ENCODE measurements at regions not wholly inside any gene's neighbourhood (a gene's known extent, or its start where the extent isn't known, plus 50 kb on each side); places are given as distances from the start of the nearest gene placed in this dataset.
A peak's percentile ranks its signal among the peaks of the same experiment; 100 is the strongest.

DNA sequence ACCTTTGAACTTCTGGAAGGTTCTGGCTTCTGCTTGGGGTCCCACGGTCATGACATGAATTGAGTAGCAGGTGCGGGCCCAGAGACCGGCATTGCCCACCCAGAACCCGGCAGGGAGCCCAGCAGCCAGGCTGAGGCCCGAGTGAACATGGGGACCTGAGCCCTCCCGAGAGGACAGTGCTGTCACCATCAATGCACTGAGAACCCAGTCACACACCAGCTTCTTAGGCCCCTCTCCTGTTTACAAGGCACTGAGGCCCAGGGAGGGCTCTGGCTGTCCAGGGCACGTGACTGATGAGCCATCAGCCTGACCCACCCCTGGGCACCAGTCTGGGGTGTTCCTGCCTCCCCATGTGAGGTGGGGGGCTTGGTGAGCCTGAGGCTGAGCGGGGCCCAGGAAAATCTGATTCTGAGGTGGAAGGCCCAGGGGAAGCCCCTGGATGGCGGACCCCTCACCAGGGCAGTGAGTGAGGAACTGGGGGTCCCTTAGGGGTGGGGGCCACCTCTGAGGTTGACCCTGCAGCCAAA is 60.3 kb upstream of the RNU6ATAC start:
- Histone ChIP-seq H3K27ac (no peak overlapping the region), H3K27me3 (peaks cover 26% of the 10 kb centered on the region), H3K36me3 (no peaks in the 10 kb centered on the region), H3K4me3 (no peak overlapping the region), H3K9ac (ENCODE audit: low read depth in 2 of 2, low read length in 2 of 2) (no peak overlapping the region), H3K4me1 (no peaks in the 10 kb centered on the region), H3K9me3 (no peaks in the 10 kb centered on the region)
- no peak for TF ChIP-seq CTCF (IDR thresholded peaks at IDR 0.05)
- no peak for DNase-seq
- intact Hi-C loops (cut with DNase I): no loop called here

GRCh38 chr9:134225186-134225585 is 60.8 kb upstream of the RNU6ATAC start:
- no peak for TF ChIP-seq CTCF (IDR thresholded peaks at IDR 0.05)
- peaks cover 26% of the 10 kb centered on the region for H3K27me3 ChIP-seq
- no peaks in the 10 kb centered on the region for H3K36me3 ChIP-seq
- no peaks in the 10 kb centered on the region for H3K9me3 ChIP-seq
- no peak overlapping the region for H3K4me3 ChIP-seq
- H3K9ac ChIP-seq (ENCODE audit: low read depth in 2 of 2, low read length in 2 of 2): no peak overlapping the region
- no peak overlapping the region for H3K27ac ChIP-seq
- intact Hi-C loops (cut with DNase I): no loop called here
- DNase-seq: no peak
- no peaks in the 10 kb centered on the region for H3K4me1 ChIP-seq

DNA sequence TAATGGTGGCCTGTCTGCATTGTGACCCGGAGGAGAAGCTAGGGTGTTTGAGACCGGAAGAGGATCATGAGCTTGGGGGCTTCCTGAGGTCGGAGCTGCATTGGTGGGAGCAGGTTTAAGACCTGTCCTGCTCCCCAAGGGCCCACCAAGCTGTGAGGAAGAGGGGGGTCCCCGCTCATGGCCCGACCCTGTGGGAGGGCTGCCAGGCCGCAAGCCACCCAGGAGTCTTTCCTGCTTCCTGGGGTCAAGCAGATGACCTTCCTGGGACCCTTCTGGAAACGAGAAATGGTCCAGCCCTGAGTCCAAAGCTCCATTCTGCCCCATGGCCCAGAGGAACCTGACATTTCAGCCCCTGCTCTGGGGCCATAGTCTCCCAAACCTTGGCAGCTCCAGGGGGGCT is 61.5 kb upstream of the RNU6ATAC start:
- H3K9ac ChIP-seq (ENCODE audit: low read depth in 2 of 2, low read length in 2 of 2): no peak overlapping the region
- peaks cover 26% of the 10 kb centered on the region for H3K27me3 ChIP-seq
- H3K4me1 ChIP-seq: no peaks in the 10 kb centered on the region
- intact Hi-C loops (cut with DNase I): no loop called here
- no peak for TF ChIP-seq CTCF (IDR thresholded peaks at IDR 0.05)
- no peaks in the 10 kb centered on the region for H3K36me3 ChIP-seq
- DNase-seq: no peak
- H3K4me3 ChIP-seq: no peak overlapping the region
- H3K27ac ChIP-seq: no peak overlapping the region
- H3K9me3 ChIP-seq: no peaks in the 10 kb centered on the region

- TF ChIP-seq CTCF (IDR thresholded peaks at IDR 0.05): no peak
- Histone ChIP-seq H3K27ac (no peak overlapping the region), H3K9ac (ENCODE audit: low read depth in 2 of 2, low read length in 2 of 2) (no peak overlapping the region), H3K27me3 (peaks cover 26% of the 10 kb centered on the region), H3K4me1 (no peaks in the 10 kb centered on the region), H3K4me3 (no peak overlapping the region), H3K9me3 (no peaks in the 10 kb centered on the region), H3K36me3 (no peaks in the 10 kb centered on the region)
- intact Hi-C loops (cut with DNase I): no loop called here
- DNase-seq: peak; percentile 43
These were observed 62.0 kb upstream of the RNU6ATAC start for GRCh38 chr9:134226221-134226930.

- no peak overlapping the region for H3K9ac ChIP-seq (ENCODE audit: low read depth in 2 of 2, low read length in 2 of 2)
- no peak overlapping the region for H3K4me3 ChIP-seq
- intact Hi-C loops (cut with DNase I): no loop called here
- H3K9me3 ChIP-seq: no peaks in the 10 kb centered on the region
- TF ChIP-seq CTCF (IDR thresholded peaks at IDR 0.05): no peak
- no peak overlapping the region for H3K27ac ChIP-seq
- no peaks in the 10 kb centered on the region for H3K4me1 ChIP-seq
- no peaks in the 10 kb centered on the region for H3K36me3 ChIP-seq
- H3K27me3 ChIP-seq: peaks cover 20% of the 10 kb centered on the region
- no peak for DNase-seq
These were observed 63.4 kb upstream of the RNU6ATAC start for GRCh38 chr9:134227451-134228411.

Measured in colonic mucosa (tissue), 4 donors.